ENCODE measurements at regions not wholly inside any gene's neighbourhood (a gene's known extent, or its start where the extent isn't known, plus 50 kb on each side); places are given as distances from the start of the nearest gene placed in this dataset.
"Not testable (repeated sequence)": the region's sequence is repeated elsewhere in the genome, so short reads cannot be mapped to it uniquely, and the experiment has no call there.

DNA sequence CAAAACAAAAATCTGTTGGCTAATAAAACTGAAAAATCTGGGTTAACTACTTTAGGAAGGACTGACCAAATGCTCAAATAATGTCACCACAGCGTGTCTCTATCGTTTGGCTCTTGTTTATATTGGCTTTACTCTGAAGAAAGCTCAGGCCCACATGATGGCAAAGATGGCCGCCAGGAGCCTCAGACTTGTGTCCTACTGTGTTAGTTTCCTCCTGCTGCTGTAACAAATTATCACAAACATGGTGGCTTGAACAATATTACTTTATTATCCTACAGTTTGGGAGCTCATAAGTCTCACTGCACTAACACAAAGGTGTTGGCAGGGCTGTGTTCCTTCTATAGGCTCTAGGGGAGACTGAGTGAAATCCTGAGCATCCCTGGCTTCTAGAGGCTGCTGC, 303.0 kb downstream of the DAD1 start:
- DNase-seq: no peak

DNA sequence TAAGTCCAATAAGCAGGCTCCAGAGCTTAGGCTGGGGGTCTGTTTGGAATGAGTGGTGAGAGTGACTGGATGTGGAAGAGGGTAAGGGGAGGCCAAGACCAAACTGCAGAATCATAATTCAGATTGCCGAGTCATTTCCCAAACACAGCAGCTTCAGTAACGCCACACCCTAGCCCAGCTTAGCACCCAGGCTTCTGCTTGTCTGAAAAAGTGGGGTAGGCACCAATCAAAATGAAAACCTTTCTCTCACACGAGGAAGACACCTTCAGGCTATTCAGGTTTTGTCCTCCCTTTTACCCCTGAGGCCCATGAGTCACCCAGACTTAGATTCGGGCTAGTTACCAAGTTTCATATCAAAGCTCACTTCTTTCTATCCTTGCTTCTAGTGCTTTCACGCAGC, 306.1 kb downstream of the DAD1 start:
- DNase-seq: no peak

DNA sequence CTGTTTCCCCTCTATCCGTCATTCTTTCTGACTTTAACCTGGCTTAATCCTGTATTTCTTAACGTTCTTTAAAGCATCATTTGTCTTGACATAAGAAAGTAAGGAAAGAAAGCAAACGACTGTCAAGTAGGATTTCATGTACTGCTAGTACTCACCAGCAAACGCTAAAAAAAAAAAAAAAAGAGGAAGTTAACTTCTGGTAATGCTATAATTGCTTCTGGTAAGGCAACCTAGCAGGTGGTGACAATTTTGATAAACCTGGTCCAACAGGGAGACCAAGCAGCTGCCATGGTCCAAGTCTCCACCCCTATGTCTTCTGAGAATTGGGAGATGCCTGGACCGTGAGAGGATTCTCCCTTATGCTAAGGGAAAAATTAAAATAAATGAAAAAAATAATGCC, 306.6 kb downstream of the DAD1 start:
- no peak for DNase-seq

- not testable (repeated sequence) for DNase-seq
Measured at GRCh38 chr14:22281447-22281874, 307.6 kb downstream of the DAD1 start.

GRCh38 chr14:22280497-22281316, 308.3 kb downstream of the DAD1 start:
- no peak for DNase-seq

- no peak for DNase-seq
Measured at GRCh38 chr14:22276913-22277816, 311.9 kb downstream of the DAD1 start.

GRCh38 chr14:22271838-22272799, 316.9 kb downstream of the DAD1 start:
- no peak for DNase-seq

DNA sequence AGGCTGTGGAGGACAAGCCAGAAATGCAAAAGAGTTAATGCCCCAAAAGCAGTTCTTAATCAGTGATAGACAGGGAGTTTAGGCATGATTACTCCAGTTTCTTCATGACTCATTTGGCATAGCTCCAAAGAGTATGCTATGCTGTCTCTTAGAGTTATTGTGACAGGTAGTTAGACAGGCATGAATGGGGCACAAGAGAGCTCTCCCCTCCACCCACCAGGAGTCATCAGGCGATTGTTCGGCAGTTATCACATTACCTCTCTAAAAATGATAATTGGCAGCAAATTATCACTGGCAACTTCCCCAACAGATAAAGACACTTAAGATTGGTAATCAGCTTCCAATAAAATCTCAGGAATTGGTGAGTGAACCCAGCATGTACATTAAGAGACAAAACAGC, 320.1 kb downstream of the DAD1 start:
- no peak for DNase-seq

GRCh38 chr14:22266683-22267082, 322.3 kb downstream of the DAD1 start:
- DNase-seq: no peak

- no peak for DNase-seq
Measured at GRCh38 chr14:22266142-22266442, 322.9 kb downstream of the DAD1 start.

GRCh38 chr14:22265319-22266141, 323.5 kb downstream of the DAD1 start:
- DNase-seq: no peak

- DNase-seq: no peak
Measured at GRCh38 chr14:22264759-22265158, 324.3 kb downstream of the DAD1 start.

- DNase-seq: no peak
Measured at GRCh38 chr14:22263961-22264360, 325.1 kb downstream of the DAD1 start.

GRCh38 chr14:22262881-22263280, 326.1 kb downstream of the DAD1 start:
- no peak for DNase-seq

DNA sequence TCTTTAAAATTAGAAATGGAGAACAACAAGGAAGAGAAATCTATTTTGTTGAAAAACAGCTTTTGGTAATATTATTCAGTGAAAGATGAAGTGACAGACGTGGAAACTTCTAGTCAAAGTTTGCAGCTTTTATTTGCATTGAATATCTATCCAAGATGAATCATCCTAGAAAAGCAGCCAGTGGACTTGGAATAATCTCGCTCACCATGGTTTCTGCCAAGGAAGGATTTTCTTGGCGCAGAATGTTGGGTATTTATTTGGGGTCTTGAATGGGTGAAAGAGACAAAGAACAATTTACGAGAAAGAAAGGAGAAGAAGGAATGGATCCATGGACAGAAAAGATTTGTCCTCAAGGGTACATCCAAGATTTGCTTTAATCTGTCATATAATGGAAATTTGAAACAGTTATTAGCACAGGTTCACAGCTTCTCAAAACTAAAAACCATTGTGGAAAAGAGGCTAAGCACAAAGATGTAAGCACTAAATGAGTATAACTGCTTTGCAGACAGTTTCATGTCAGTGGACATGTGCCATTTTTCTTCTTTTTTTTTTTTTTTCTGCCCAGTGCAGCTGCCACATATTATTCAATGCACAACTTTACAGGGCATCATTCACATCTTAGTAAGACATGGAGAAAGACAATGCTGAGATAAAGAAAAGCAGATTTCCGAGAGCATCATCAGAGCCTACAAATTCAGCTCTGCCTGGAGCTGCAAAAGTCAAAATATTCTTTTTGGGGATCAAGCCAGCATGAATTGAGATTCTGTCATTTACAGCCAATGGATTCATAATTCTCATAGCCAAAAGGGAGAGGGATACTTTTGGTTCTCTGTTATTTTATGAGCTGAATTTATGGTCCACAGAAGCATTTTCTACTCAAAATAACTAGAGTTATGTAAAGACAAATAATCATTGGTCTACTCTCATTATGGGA, 333.7 kb downstream of the DAD1 start:
- DNase-seq: no peak

DNA sequence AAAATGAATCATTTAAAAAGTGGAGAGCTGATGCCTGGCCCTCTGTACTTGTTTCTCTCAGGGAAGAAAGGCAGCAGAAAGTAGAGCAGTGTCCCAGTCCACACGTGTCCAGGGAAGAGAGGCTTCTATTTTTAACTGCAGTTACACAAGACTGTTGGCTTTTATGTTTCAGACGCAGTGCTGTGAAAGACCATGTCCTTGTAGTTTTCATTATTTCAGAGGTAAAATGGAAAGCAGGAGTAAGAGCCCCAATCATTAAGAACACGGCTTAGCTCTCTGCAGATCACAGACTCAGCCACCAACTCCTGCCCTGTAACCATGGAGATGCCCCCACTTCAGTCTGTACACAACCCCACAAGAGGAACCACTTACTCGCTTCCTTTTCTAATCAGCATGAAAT, 336.3 kb downstream of the DAD1 start:
- no peak for DNase-seq

DNA sequence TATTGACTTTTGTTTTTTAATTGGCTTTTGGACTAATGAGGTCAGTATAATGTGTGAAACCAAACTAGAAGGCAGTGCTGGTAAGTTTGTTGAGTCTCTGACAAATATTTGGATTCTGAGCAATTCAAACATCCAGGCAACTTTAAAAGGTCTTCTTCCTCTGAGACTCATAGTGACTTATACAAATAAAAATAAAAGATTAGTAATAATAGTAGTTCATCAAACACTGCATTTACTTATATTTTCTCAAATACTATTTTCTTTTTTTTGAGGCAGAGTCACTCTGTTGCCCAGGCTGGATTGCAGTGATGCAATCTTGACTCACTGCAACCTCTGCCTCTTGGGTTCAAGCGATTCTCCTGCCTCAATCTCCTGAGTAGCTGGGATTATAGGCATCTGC, 337.9 kb downstream of the DAD1 start:
- no peak for DNase-seq

DNA sequence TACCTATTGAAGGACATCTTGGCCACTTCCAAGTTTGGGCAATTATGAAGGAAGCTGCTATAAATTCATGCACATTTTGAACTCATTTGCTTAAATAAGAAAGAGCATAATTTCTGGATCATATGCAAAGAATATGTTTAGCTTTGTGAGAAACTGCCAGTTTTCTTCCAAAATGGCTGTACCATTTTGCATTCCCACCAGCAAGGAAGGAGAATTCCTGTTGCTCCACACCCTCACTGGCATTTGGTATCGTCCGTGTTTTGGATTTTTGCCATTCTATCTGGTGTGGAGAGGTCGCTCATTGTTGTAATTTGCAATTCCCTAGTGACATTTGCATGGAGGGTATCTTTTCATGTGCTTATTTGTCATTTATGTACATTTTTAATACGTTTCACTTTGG, 339.3 kb downstream of the DAD1 start:
- DNase-seq: no peak

DNA sequence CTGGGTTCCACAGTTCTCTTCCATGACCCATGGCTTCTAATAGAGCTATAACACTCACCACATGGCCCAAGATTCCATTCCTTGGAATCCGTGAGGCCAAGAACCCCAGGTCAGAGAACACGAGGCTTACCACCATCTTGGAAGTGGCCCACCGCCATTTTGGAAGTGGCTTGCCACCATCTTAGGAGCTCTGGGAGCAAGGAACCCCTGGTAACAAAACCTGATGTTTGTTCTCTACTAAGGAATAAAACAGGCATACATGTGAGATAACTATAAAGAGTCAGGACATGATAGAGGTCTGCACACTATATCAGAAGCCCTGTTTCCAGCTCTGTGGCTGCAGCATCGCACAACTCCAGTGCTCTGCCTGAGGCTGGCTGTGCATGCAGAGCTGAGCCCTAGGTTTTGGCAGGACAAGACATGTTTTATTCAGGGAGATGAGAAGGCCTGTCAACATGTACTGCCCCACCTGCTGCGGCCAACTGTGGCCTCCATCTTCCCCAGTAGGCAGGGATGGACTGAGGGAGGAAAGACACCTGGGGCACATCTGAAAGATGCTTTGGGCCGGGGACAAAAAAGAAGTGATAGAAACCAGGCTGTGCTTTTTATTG, 344.9 kb downstream of the DAD1 start:
- no peak for DNase-seq

DNA sequence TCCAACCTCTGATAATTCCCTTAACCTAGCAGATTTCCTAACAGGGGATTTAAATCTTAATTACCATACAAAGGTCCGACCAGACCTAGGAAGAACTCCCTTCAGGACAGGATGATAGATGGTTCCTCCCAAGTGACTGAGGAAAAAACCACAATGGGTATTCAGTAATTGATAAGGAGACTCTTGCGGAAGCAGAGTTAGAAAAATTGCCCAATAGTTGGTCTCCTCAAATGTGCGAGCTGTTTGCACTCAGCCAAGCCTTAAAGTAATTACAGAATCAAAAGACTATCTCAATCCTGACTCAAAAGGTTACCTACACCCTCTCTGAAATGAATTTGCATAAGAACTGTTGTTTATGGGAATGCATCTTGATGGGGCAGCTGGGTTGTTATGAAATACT, 350.7 kb downstream of the DAD1 start:
- DNase-seq: not testable (repeated sequence)

- no peak for DNase-seq
Measured at GRCh38 chr14:22233377-22233776, 355.6 kb downstream of the DAD1 start.

All from NCI-H2029 treated with DMSO at 0.1 percent for 48 hours (cell line).